Chondrocyte (in vitro differentiated cells): ENCODE measurements at regions not wholly inside any gene's neighbourhood (a gene's known extent, or its start where the extent isn't known, plus 50 kb on each side); places are given as distances from the start of the nearest gene placed in this dataset.

ENCODE experiments used
- DNase-seq: peaks from one replicate; pipeline ENCODE4 v3.0.0; 2021; ENCODE audit warnings: mixed read lengths, low spot score
- H3K27ac Mint-ChIP-seq: one replicate; pipeline ENCODE4 v1.8.0; 2021; ENCODE audit warnings: mild to moderate bottlenecking, moderate library complexity, mixed read lengths; ENCODE audit not compliant: unreplicated experiment
- H3K27me3 Mint-ChIP-seq: 2 replicates; pipeline ENCODE4 v1.8.0; 2021; ENCODE audit warnings: low read depth, mixed read lengths
- H3K36me3 Mint-ChIP-seq: 2 replicates; pipeline ENCODE4 v1.8.0; 2021; ENCODE audit warnings: low read depth, mixed read lengths
- H3K4me1 Mint-ChIP-seq: 2 replicates; pipeline ENCODE4 v1.8.0; 2021; ENCODE audit warnings: low read depth, mild to moderate bottlenecking, mixed read lengths
- H3K4me3 Mint-ChIP-seq: one replicate; pipeline ENCODE4 v1.8.0; 2021; ENCODE audit warnings: mild to moderate bottlenecking, moderate library complexity, mixed read lengths; ENCODE audit not compliant: unreplicated experiment
- H3K9me3 Mint-ChIP-seq: 2 replicates; pipeline ENCODE4 v1.8.0; 2021; ENCODE audit warnings: low read depth, mixed read lengths
- CTCF ChIP-seq: fragments of 200-600 bp; sonication (generic); IDR thresholded peaks from 2 replicates; pipeline ENCODE4 v1.5.0; 2021; ENCODE audit warnings: antibody characterized with exemption, mild to moderate bottlenecking, moderate library complexity

GRCh38 chr14:98231210-98231609, 1040.8 kb downstream of the BCL11B start:
- Mint-ChIP-seq H3K4me1 (no peaks in the 10 kb centered on the region), H3K4me3 (no peak overlapping the region), H3K27ac (no peak overlapping the region), H3K36me3 (no peaks in the 10 kb centered on the region), H3K27me3 (no peaks in the 10 kb centered on the region), H3K9me3 (peaks cover 4% of the 10 kb centered on the region)
- no peak for TF ChIP-seq CTCF
- no peak for DNase-seq

- no peak overlapping the region for H3K4me3 Mint-ChIP-seq
- no peaks in the 10 kb centered on the region for H3K36me3 Mint-ChIP-seq
- no peaks in the 10 kb centered on the region for H3K4me1 Mint-ChIP-seq
- H3K9me3 Mint-ChIP-seq = peaks cover 4% of the 10 kb centered on the region
- no peak for TF ChIP-seq CTCF
- H3K27me3 Mint-ChIP-seq = no peaks in the 10 kb centered on the region
- H3K27ac Mint-ChIP-seq = no peak overlapping the region
- no peak for DNase-seq
These were observed 1038.3 kb downstream of the BCL11B start for GRCh38 chr14:98233656-98234055.

GRCh38 chr14:98234208-98234607, 1037.8 kb downstream of the BCL11B start:
- no peak for DNase-seq
- Mint-ChIP-seq H3K27ac (no peak overlapping the region), H3K36me3 (no peaks in the 10 kb centered on the region)

GRCh38 chr14:98236314-98236713, 1035.7 kb downstream of the BCL11B start:
- no peak for DNase-seq
- H3K4me3 Mint-ChIP-seq = no peak overlapping the region
- H3K36me3 Mint-ChIP-seq = no peaks in the 10 kb centered on the region
- no peak overlapping the region for H3K27ac Mint-ChIP-seq
- no peaks in the 10 kb centered on the region for H3K27me3 Mint-ChIP-seq
- no peaks in the 10 kb centered on the region for H3K4me1 Mint-ChIP-seq
- peaks cover 4% of the 10 kb centered on the region for H3K9me3 Mint-ChIP-seq
- no peak for TF ChIP-seq CTCF

More at GRCh38 chr14:98234208-98234607, 1037.8 kb downstream of the BCL11B start:
- Mint-ChIP-seq H3K9me3 (peaks cover 4% of the 10 kb centered on the region), H3K4me1 (no peaks in the 10 kb centered on the region), H3K27me3 (no peaks in the 10 kb centered on the region), H3K4me3 (no peak overlapping the region)
- TF ChIP-seq CTCF = no peak

- Mint-ChIP-seq H3K36me3 (no peaks in the 10 kb centered on the region), H3K9me3 (peaks cover 4% of the 10 kb centered on the region), H3K27me3 (no peaks in the 10 kb centered on the region), H3K4me3 (no peak overlapping the region), H3K27ac (no peak overlapping the region), H3K4me1 (no peaks in the 10 kb centered on the region)
- DNase-seq = no peak
- TF ChIP-seq CTCF = no peak
These were observed 1034.1 kb downstream of the BCL11B start for GRCh38 chr14:98237939-98238338.
